Activated naive CD8-positive, alpha-beta T cell treated with anti-CD3 and anti-CD28 coated beads, Interleukin-2, amount 50 U/mL, for 24 hours (primary cell): ENCODE measurements at regions not wholly inside any gene's neighbourhood (a gene's known extent, or its start where the extent isn't known, plus 50 kb on each side); places are given as distances from the start of the nearest gene placed in this dataset.
"Not testable (repeated sequence)": the region's sequence is repeated elsewhere in the genome, so short reads cannot be mapped to it uniquely, and the experiment has no call there.

Experiments
- ATAC-seq: fragments of 150-1000 bp; cut with Tn5 transposase; one replicate; pipeline ENCODE4 v1.10.0; 2021
- DNase-seq: peaks from one replicate; pipeline ENCODE4 v3.0.0; 2021
- H3K27ac Mint-ChIP-seq: one replicate; pipeline ENCODE4 v1.8.0; 2021; ENCODE audit warnings: mild to moderate bottlenecking, mixed read lengths
- H3K27me3 Mint-ChIP-seq: one replicate; pipeline ENCODE4 v1.8.0; 2021; ENCODE audit warnings: mixed read lengths
- H3K36me3 Mint-ChIP-seq: one replicate; pipeline ENCODE4 v1.8.0; 2021; ENCODE audit warnings: low read depth, mixed read lengths
- H3K4me1 Mint-ChIP-seq: one replicate; pipeline ENCODE4 v1.8.0; 2021; ENCODE audit warnings: mixed read lengths
- H3K4me3 Mint-ChIP-seq: one replicate; pipeline ENCODE4 v1.8.0; 2021; ENCODE audit warnings: mild to moderate bottlenecking, moderate library complexity, mixed read lengths
- H3K9me3 Mint-ChIP-seq: one replicate; pipeline ENCODE4 v1.8.0; 2021; ENCODE audit warnings: mixed read lengths

DNA sequence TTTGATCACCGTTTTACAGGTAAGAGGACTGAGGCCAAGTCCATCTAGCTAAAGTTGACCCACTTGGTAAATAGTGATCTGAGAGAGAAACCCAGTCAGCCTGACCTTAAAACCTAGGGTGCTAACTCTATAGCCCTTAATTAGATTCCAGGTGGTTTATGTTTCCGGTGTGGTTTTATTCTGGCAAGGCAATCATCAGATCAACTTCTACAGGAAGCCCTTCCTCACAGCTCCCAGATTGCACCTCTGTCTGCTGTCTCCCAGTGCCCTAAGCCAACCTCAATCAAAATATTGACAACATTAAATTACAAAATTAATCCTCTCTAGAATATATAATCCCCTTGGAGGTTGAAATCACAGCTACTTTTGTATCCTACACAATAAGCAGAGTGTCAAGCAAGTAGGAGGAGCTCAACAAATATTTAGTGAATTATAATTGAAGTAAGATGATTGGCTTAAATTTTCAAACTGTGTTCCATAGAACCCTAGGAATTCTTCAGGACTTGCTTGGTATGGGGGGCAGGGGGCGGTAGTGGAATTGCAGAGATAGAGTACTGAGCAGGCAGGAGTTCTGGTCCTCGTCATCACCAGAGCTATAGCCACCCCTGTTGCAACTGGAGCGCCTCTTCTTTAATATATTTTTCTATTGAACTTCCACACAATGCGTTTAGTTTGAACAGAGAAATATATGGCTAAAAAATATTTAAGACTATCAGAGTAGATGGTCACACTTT is 692.8 kb upstream of the LRRN3 start:
- Mint-ChIP-seq H3K27me3 (no peaks in the 10 kb centered on the region), H3K9me3 (no peaks in the 10 kb centered on the region), H3K4me3 (no peak overlapping the region), H3K36me3 (no peaks in the 10 kb centered on the region), H3K27ac (no peak overlapping the region), H3K4me1 (no peaks in the 10 kb centered on the region)
- DNase-seq (no peak), ATAC-seq (no peak)

DNA sequence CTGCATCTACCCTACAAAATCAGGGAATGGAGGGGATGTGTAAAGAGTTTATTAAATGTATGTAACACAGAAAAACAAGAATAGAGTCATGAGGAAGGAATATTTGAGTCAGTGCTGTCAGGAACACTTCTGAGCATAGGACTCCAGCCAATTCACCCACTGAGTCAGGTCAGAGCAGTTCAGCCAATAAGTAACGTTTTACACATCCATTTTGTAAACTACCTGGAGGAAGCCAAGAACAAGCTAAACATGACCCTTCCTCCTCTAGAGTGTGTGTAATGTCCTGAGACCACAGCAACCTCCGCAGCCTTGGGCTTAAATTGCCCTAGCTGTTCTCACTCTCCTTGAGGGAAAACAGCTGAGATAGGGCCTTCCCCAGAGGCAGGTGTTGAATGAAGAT is 691.5 kb upstream of the LRRN3 start:
- Mint-ChIP-seq H3K4me3 (no peak overlapping the region), H3K4me1 (no peaks in the 10 kb centered on the region), H3K27ac (no peak overlapping the region), H3K9me3 (no peaks in the 10 kb centered on the region), H3K27me3 (no peaks in the 10 kb centered on the region), H3K36me3 (no peaks in the 10 kb centered on the region)
- no peak for ATAC-seq
- DNase-seq: no peak

DNA sequence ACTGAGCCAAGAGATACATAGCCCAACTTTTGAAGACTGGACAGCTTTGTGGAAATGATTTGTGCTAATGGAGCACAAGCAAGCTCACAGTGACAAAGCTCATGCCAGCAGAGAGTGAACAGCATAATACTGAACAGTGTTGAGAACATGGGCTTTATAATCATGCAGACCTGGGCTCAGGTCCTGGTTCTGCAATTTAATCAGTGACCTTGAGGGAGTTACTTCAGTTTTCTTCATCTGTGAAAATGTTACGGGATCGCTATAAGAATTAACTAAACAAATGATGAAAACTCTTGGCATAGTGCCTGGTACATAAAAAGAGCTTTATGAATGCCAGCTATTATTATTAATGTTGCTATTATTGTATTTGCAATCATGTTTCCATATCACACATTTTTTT is 690.5 kb upstream of the LRRN3 start:
- ATAC-seq: no peak
- Mint-ChIP-seq H3K36me3 (no peaks in the 10 kb centered on the region), H3K4me3 (no peak overlapping the region), H3K4me1 (no peaks in the 10 kb centered on the region), H3K9me3 (no peaks in the 10 kb centered on the region), H3K27me3 (no peaks in the 10 kb centered on the region), H3K27ac (no peak overlapping the region)
- DNase-seq: no peak

DNA sequence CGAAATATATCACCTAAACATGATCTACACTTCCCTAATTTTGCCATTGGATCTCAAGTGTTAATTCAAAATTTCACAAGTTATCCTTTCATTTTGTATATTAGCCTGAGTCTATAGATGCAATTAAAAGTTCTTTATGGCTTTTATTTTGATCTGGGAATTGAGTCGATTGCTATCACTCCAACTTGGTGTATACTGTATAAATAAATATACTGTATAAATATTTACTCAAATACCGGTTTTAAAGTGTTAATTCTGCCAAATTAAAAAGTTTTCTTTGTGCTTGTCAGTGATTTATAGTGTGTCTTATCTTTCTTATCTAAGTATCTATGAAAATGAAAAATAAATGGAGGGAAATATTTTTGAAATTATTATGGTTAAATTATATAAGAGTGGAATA is 683.7 kb upstream of the LRRN3 start:
- Mint-ChIP-seq H3K36me3 (no peaks in the 10 kb centered on the region), H3K4me3 (no peak overlapping the region), H3K27me3 (no peaks in the 10 kb centered on the region), H3K27ac (no peak overlapping the region), H3K9me3 (no peaks in the 10 kb centered on the region), H3K4me1 (no peaks in the 10 kb centered on the region)
- DNase-seq (no peak), ATAC-seq (no peak)

DNA sequence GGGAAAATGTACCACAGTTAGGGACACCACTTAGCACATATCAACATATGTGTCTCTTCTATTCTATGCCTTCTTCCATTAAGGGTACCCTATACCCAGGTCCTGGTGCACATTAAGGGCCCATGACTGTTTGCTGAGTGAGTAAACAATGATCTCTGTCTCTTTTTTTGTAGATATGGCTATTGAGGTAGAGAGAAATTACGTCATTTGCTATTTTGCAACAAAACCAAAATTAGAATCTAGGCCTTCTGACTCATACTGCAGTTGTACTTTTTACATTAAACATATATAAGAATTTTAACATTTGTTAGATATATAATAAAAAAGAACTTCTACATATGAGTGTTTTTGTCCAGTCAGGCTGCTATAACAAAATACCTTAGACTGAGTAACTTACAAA is 683.2 kb upstream of the LRRN3 start:
- Mint-ChIP-seq H3K27ac (no peak overlapping the region), H3K36me3 (no peaks in the 10 kb centered on the region), H3K9me3 (no peaks in the 10 kb centered on the region), H3K27me3 (no peaks in the 10 kb centered on the region), H3K4me3 (no peak overlapping the region), H3K4me1 (no peaks in the 10 kb centered on the region)
- ATAC-seq: no peak
- DNase-seq: no peak

DNA sequence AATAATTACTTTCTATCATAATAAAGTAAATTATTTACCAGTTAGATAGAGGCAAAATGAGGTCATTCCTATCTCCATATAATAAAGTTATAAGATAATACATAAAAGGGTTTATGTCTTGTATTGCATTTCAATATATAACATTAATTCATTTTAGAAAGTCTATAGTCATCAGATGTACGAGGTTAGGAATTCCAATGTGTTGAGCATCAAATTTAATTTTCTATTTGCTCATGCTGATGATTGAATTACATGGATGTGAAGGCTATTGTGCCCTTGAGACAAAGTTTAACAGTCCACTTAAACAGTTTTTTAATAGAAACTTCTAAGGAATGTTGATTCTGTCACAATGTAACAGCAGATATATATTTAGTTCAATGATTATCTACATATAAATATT is 678.3 kb upstream of the LRRN3 start:
- no peak overlapping the region for H3K4me3 Mint-ChIP-seq

DNA sequence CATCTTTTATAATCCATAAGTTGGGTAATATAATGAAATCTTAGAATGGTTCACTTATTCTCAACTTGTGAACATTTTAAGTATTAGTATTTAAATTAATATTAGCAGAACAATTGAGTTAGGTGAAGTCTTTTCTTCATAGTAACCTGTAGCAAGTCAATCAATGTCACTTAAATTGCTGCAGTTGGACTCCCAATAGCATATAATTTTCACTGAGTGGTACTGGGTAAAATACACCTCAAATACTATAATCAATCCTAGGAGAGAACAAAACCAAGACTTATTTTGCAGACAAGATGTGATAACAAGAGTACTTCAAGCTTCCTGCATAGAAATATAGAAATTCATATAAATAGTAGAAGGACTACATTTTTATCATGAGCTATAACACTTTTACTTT is 677.9 kb upstream of the LRRN3 start:
- Mint-ChIP-seq H3K36me3 (no peaks in the 10 kb centered on the region), H3K4me3 (no peak overlapping the region), H3K27me3 (no peaks in the 10 kb centered on the region), H3K9me3 (no peaks in the 10 kb centered on the region), H3K27ac (no peak overlapping the region), H3K4me1 (no peaks in the 10 kb centered on the region)
- DNase-seq (no peak), ATAC-seq (no peak)

More for the DNA sequence above, 678.3 kb upstream of the LRRN3 start:
- Mint-ChIP-seq H3K4me1 (no peaks in the 10 kb centered on the region), H3K36me3 (no peaks in the 10 kb centered on the region), H3K27me3 (no peaks in the 10 kb centered on the region), H3K9me3 (no peaks in the 10 kb centered on the region), H3K27ac (no peak overlapping the region)
- no peak for DNase-seq
- ATAC-seq: no peak

DNA sequence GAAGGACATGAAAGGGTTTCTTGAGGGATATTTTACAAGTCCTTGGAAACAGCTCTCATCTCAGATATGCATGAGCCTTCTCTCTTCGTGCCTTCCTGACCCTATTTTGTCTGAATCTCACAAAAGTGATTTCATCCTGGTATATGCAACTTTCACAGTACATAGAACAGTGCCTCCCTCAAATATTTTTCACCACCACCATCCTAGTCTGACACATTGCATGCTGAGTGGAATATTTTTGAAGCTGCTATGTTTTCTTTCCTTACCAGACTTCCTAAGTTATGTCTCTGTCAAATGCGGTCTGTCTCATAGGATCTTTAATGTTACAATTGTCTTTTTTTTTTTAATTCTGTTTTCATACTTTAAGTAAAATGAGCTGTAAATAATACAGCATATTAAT is 673.3 kb upstream of the LRRN3 start:
- no peak overlapping the region for H3K27ac Mint-ChIP-seq
- H3K4me1 Mint-ChIP-seq: no peaks in the 10 kb centered on the region
- H3K27me3 Mint-ChIP-seq: no peaks in the 10 kb centered on the region
- DNase-seq: no peak
- H3K36me3 Mint-ChIP-seq: no peaks in the 10 kb centered on the region
- ATAC-seq: no peak
- H3K4me3 Mint-ChIP-seq: no peak overlapping the region
- H3K9me3 Mint-ChIP-seq: no peaks in the 10 kb centered on the region

DNA sequence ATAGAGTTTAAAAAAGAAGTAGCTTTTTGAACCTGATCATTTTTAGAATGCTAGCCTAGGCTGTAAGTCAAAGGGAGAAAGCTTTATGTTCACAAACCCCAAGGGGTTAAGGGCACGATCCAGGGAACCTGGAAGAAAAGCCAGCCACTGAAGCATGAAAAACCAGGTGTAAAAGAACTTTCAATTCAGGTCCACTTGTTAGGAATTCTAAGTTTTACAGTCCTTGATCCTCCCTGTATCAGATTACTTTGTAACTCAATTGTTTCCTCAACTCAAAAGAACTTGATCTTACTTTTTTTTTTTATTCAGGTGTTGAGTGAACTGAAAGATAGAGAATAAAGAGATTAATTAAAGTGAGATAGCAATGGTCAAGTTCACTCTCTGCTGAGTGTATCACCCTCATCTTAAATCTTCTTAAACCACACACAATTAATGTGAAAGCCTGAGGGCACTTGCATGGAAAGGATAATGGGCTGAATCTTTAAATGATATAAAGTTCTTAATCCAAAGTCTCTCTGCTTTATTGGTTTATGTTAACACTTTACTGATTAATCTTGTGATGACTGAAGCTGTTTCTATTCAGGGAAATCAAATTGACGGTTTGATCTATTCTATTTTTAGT is 672.2 kb upstream of the LRRN3 start:
- no peaks in the 10 kb centered on the region for H3K27me3 Mint-ChIP-seq
- DNase-seq (no peak), ATAC-seq (no peak)
- H3K9me3 Mint-ChIP-seq: no peaks in the 10 kb centered on the region
- H3K4me1 Mint-ChIP-seq: no peaks in the 10 kb centered on the region
- no peak overlapping the region for H3K4me3 Mint-ChIP-seq
- H3K27ac Mint-ChIP-seq: no peak overlapping the region
- H3K36me3 Mint-ChIP-seq: no peaks in the 10 kb centered on the region

DNA sequence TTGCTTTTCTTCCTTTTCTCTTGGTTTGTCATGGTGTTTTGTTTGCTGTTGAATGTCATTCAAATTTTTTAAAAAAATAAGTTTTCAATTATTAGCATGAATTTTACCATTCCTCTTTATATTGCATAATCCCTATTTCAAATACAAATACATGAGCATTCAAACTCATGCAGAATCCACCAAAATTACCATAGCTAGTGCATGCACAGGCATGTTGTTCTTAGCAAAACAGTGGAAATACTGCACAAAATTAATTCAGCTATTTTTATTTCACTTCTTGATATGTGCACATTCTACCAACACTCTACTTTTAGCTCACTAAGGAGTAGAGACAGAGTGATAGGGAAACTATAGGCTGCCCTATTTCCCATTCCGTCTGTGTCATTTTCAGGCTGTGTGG is 670.1 kb upstream of the LRRN3 start:
- no peak for DNase-seq
- H3K36me3 Mint-ChIP-seq: no peaks in the 10 kb centered on the region
- no peak overlapping the region for H3K27ac Mint-ChIP-seq
- H3K27me3 Mint-ChIP-seq: no peaks in the 10 kb centered on the region
- H3K4me1 Mint-ChIP-seq: no peaks in the 10 kb centered on the region
- no peak overlapping the region for H3K4me3 Mint-ChIP-seq
- no peak for ATAC-seq
- H3K9me3 Mint-ChIP-seq: no peaks in the 10 kb centered on the region

DNA sequence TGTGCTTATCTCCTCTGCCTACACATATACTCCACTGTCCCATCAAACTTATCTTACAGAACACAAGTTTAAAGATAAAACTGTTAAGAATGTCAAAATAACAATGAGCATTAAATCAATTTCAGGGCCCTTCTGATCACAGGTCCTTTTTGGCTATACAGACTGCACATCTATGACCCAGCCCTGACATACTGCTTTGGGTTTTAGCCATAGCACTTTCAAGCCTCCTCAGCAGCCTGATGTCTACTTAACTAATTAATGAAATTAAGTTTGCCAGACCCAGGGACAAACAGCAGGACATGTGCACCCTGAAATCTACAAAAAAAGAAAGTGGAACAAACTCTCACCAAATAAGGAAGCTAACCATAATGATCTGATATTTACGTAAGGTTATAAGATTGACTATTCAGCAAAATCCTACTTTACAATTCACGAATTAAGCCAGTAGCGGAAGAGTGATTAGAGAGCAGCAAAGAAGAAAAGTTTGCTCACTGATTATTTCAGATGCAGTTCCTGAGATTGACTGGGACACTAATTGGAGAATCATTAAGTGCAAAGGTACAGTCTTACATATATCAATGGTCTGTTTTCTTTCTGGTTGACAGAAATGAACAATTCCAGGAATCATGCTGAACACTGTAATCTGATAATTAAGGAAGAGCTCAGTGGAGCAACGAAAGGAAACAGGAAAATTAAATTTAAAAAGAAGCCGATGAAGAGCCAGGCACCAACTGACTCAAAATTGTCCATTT is 669.3 kb upstream of the LRRN3 start:
- Mint-ChIP-seq H3K4me3 (no peak overlapping the region), H3K27ac (no peak overlapping the region), H3K27me3 (no peaks in the 10 kb centered on the region), H3K4me1 (no peaks in the 10 kb centered on the region), H3K36me3 (no peaks in the 10 kb centered on the region), H3K9me3 (no peaks in the 10 kb centered on the region)
- DNase-seq: no peak
- ATAC-seq: no peak

DNA sequence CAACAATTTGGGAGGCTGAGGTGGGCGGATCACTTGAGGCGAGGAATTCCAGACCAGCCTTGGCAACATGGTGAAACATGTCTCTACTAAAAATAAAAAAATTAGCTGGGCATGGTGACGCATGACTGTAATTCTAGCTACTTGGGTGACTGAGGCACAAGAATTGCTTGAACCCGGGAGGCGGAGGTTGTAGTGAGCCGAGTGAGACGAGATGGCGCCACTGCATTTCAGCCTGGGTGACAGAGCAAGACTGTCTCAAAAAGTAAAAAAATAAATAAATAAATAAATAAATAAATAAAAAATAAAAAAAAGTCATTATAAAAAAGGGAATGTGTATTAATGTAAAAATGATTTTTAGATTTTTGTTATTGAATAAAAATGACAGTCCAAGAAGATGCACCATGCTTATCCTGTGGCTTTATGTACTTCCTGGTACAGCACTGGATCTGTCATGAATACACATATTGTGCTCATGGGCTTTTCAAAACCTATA is 658.8 kb upstream of the LRRN3 start:
- no peaks in the 10 kb centered on the region for H3K9me3 Mint-ChIP-seq
- H3K36me3 Mint-ChIP-seq: no peaks in the 10 kb centered on the region
- no peak for ATAC-seq
- DNase-seq: no peak
- no peaks in the 10 kb centered on the region for H3K4me1 Mint-ChIP-seq
- no peak overlapping the region for H3K4me3 Mint-ChIP-seq
- peaks cover 1% of the 10 kb centered on the region for H3K27me3 Mint-ChIP-seq
- H3K27ac Mint-ChIP-seq: no peak overlapping the region

DNA sequence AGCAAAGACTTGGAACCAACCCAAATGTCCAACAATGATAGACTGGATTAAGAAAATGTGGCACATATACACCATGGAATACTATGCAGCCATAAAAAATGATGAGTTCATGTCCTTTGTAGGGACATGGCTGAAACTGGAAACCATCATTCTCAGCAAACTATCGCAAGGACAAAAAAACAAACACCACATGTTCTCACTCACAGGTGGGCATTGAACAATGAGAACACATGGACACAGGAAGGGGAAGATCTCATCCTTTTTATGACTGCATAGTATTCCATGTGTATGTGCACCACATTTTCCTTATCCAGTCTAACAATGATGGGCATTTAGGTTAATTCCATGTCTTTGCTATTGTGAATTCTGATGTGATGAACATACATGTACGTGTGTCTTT is 652.0 kb upstream of the LRRN3 start:
- H3K9me3 Mint-ChIP-seq, H3K36me3 Mint-ChIP-seq, DNase-seq, H3K27ac Mint-ChIP-seq, H3K4me3 Mint-ChIP-seq, H3K27me3 Mint-ChIP-seq, ATAC-seq, H3K4me1 Mint-ChIP-seq: not testable (repeated sequence)

DNA sequence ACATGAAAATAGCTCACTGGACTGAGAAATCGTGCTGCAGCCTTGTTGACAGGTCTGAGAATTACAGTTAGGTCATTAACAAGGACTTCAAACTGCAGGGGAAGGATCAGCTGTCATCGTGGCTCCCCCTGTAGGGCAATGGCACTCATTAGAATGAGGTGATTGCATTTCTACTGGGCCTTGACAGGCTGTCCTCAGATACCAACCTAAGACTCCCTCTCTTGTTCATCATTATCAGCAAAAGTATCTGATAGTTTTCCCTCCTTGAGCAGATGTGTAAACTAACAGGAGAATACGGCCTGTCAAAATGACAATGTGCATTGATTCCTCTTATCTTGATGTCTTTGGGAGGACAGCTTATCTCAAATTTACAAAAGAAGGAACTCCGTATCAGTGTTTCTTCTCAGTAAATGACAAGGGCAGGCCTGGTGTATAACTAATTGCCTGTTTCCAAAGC is 648.5 kb upstream of the LRRN3 start:
- Mint-ChIP-seq H3K27me3 (no peaks in the 10 kb centered on the region), H3K4me1 (no peaks in the 10 kb centered on the region), H3K27ac (no peak overlapping the region), H3K36me3 (no peaks in the 10 kb centered on the region), H3K9me3 (no peaks in the 10 kb centered on the region), H3K4me3 (no peak overlapping the region)
- DNase-seq (peak; percentile 4), ATAC-seq (no peak)

DNA sequence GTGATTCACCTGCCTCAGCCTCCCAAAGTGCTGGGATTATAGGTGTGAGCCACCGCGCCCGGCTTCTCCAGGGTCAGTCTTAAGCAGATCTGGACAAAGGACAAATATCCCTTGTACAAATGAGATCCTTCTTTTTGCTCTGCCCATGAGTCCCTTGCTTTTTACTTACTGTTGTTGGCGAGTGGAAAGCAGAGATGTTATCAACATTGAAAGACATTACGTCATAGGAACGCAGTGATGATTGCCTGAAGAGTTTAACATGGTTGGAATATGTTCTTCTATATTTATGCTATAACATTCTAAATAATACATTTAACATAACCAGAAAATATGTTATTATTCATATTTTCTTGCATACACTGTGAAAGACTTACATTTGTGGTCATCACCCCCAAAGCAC is 644.3 kb upstream of the LRRN3 start:
- Mint-ChIP-seq H3K4me1 (no peaks in the 10 kb centered on the region), H3K27me3 (no peaks in the 10 kb centered on the region), H3K36me3 (no peaks in the 10 kb centered on the region), H3K4me3 (no peak overlapping the region), H3K27ac (no peak overlapping the region), H3K9me3 (no peaks in the 10 kb centered on the region)
- no peak for DNase-seq
- ATAC-seq: no peak
